Liver (tissue), 8 donors: ENCODE measurements at regions not wholly inside any gene's neighbourhood (a gene's known extent, or its start where the extent isn't known, plus 50 kb on each side); places are given as distances from the start of the nearest gene placed in this dataset.

Experiments
- DNase-seq: peaks from one replicate; pipeline ENCODE4 v3.0.0-alpha.2; 2017; ENCODE audit warnings: low spot score
- H3K27ac ChIP-seq, 2 donors: one replicate each; pipeline ENCODE4 v1.7.0; 2013; ENCODE audit warnings: inconsistent platforms in 2 of 2, low read length in 2 of 2, control low read depth in 1 of 2, low read depth in 1 of 2, mild to moderate bottlenecking in 1 of 2
- H3K27me3 ChIP-seq, 4 donors: one replicate each; pipeline versions ENCODE4 v1.6.1 to v1.7.0; 2013; ENCODE audit warnings: low read length in 3 of 4, inconsistent platforms in 1 of 4, mild to moderate bottlenecking in 1 of 4, moderate library complexity in 1 of 4; ENCODE audit not compliant: control insufficient read depth in 4 of 4, insufficient read depth in 4 of 4
- H3K36me3 ChIP-seq, 4 donors: one replicate each; pipeline versions ENCODE4 v1.6.1 to v1.7.0; 2013; ENCODE audit warnings: low read length in 3 of 4, mild to moderate bottlenecking in 3 of 4, low read depth in 1 of 4, moderate library complexity in 1 of 4; ENCODE audit not compliant: control insufficient read depth in 4 of 4, insufficient read depth in 3 of 4
- H3K4me1 ChIP-seq, 4 donors: one replicate each; pipeline versions ENCODE4 v1.6.1 to v1.7.0; 2013; ENCODE audit warnings: low read length in 3 of 4, mild to moderate bottlenecking in 3 of 4, moderate library complexity in 1 of 4; ENCODE audit not compliant: control insufficient read depth in 4 of 4, insufficient read depth in 4 of 4
- H3K4me3 ChIP-seq, 3 donors: one replicate each; pipeline versions ENCODE4 v1.6.1 to v1.7.0; 2013; ENCODE audit warnings: low read length in 3 of 3, control low read depth in 1 of 3, low read depth in 1 of 3, mild to moderate bottlenecking in 1 of 3
- H3K9ac ChIP-seq, 2 donors: one replicate each; pipeline ENCODE4 v1.7.0; 2013; ENCODE audit warnings: low read length in 2 of 2, mild to moderate bottlenecking in 2 of 2, moderate library complexity in 2 of 2, control low read depth in 1 of 2, low read depth in 1 of 2
- H3K9me3 ChIP-seq, 4 donors: one replicate each; pipeline versions ENCODE4 v1.6.1 to v1.7.0; 2013; ENCODE audit warnings: low read length in 3 of 4; ENCODE audit not compliant: control insufficient read depth in 4 of 4
- ATF3 ChIP-seq: IDR thresholded peaks from 2 replicates; pipeline ENCODE4 v1.6.1; 2016; ENCODE audit warnings: antibody characterized with exemption
- CTCF ChIP-seq: fragments of 150-350 bp; IDR thresholded peaks from 2 replicates; pipeline ENCODE4 v1.5.1; 2017; ENCODE audit warnings: improper control_type of control experiment, low read depth, low read length; ENCODE audit not compliant: missing input control
- EGR1 ChIP-seq, 2 donors: IDR thresholded peaks; 2 replicates each; pipeline ENCODE4 v1.6.1; 2016 to 2018; ENCODE audit warnings: antibody characterized with exemption in 2 of 2, low read depth in 2 of 2
- FOXA1 ChIP-seq: IDR thresholded peaks from 2 replicates; pipeline ENCODE4 v1.6.1; 2016; ENCODE audit warnings: antibody characterized with exemption
- FOXA2 ChIP-seq: IDR thresholded peaks from 2 replicates; pipeline ENCODE4 v1.6.1; 2016; ENCODE audit warnings: antibody characterized with exemption
- HNF4A ChIP-seq, 2 donors: conservative IDR thresholded peaks; 2 replicates each; pipeline ENCODE4 v1.6.1; 2016; ENCODE audit warnings: antibody characterized with exemption in 2 of 2, mild to moderate bottlenecking in 2 of 2
- HNF4G ChIP-seq: IDR thresholded peaks from 2 replicates; pipeline ENCODE4 v1.6.1; 2016; ENCODE audit warnings: antibody characterized with exemption
- JUND ChIP-seq, 2 donors: IDR thresholded peaks; 2 replicates each; pipeline ENCODE4 v1.6.1; 2016; ENCODE audit warnings: antibody characterized with exemption in 2 of 2
- MAX ChIP-seq: IDR thresholded peaks from 2 replicates; pipeline ENCODE4 v1.6.1; 2016; ENCODE audit warnings: antibody characterized with exemption
- NR2F2 ChIP-seq: IDR thresholded peaks from 2 replicates; pipeline ENCODE4 v1.6.1; 2016; ENCODE audit warnings: antibody characterized with exemption
- RAD21 ChIP-seq, 2 donors: IDR thresholded peaks; 2 replicates each; pipeline ENCODE4 v1.6.1; 2016; ENCODE audit warnings: antibody characterized with exemption in 2 of 2, mild to moderate bottlenecking in 2 of 2
- RXRA ChIP-seq, 2 donors: IDR thresholded peaks; 2 replicates each; pipeline ENCODE4 v1.6.1; 2017 to 2018; ENCODE audit warnings: antibody characterized with exemption in 2 of 2, mild to moderate bottlenecking in 1 of 2
- SP1 ChIP-seq: IDR thresholded peaks from 2 replicates; pipeline ENCODE4 v1.6.1; 2018; ENCODE audit warnings: antibody characterized with exemption, mild to moderate bottlenecking
- TAF1 ChIP-seq: conservative IDR thresholded peaks from 2 replicates; pipeline ENCODE4 v1.6.1; 2016; ENCODE audit warnings: antibody characterized with exemption, mild to moderate bottlenecking
- YY1 ChIP-seq: IDR thresholded peaks from 2 replicates; pipeline ENCODE4 v1.6.1; 2016; ENCODE audit warnings: antibody characterized with exemption, mild to moderate bottlenecking
- WGBS: extraction: QIAGEN DNeasy Blood & Tissue Kit; methylation state at CpG from one replicate; pipeline ENCODE4 v1.1.7; 2013; 5-methylcytosine and 5-hydroxymethylcytosine counted together
- TF ChIP-seq, protein P1 (sequence below): IDR thresholded peaks from 2 replicates; pipeline ENCODE4 v1.6.1; 2016; ENCODE audit warnings: antibody characterized with exemption, mild to moderate bottlenecking
- donor health status: healthy.
- donor health status: healthy.
- donor health status: healthy.
- donor health status: healthy.
- donor health status: healthy.

GRCh38 chr9:17846948-17847655 lies 268.2 kb downstream of the SH3GL2 start:
- WGBS: 80% methylated on average over 4 of the region's 4 CpGs
- Histone ChIP-seq H3K36me3 (no peaks in the 10 kb centered on the region), H3K27me3 (no peaks in the 10 kb centered on the region), H3K4me1 (no peaks in the 10 kb centered on the region), H3K4me3 (no peak overlapping the region), H3K9me3 (peaks cover 0 to 9% (median 5%) of the 10 kb centered on the region in 4 donors), H3K9ac (no peak overlapping the region), H3K27ac (no peak overlapping the region)
- TF ChIP-seq MAX: no peak
- no peak for TF ChIP-seq RXRA (IDR thresholded peaks at IDR 0.05)
- no peak for TF ChIP-seq TAF1
- no peak for TF ChIP-seq HNF4G
- no peak for TF ChIP-seq ATF3
- TF ChIP-seq JUND (IDR thresholded peaks at IDR 0.05): no peak
- no peak for TF ChIP-seq RAD21 (IDR thresholded peaks at IDR 0.05)
- TF ChIP-seq, protein P1, sequence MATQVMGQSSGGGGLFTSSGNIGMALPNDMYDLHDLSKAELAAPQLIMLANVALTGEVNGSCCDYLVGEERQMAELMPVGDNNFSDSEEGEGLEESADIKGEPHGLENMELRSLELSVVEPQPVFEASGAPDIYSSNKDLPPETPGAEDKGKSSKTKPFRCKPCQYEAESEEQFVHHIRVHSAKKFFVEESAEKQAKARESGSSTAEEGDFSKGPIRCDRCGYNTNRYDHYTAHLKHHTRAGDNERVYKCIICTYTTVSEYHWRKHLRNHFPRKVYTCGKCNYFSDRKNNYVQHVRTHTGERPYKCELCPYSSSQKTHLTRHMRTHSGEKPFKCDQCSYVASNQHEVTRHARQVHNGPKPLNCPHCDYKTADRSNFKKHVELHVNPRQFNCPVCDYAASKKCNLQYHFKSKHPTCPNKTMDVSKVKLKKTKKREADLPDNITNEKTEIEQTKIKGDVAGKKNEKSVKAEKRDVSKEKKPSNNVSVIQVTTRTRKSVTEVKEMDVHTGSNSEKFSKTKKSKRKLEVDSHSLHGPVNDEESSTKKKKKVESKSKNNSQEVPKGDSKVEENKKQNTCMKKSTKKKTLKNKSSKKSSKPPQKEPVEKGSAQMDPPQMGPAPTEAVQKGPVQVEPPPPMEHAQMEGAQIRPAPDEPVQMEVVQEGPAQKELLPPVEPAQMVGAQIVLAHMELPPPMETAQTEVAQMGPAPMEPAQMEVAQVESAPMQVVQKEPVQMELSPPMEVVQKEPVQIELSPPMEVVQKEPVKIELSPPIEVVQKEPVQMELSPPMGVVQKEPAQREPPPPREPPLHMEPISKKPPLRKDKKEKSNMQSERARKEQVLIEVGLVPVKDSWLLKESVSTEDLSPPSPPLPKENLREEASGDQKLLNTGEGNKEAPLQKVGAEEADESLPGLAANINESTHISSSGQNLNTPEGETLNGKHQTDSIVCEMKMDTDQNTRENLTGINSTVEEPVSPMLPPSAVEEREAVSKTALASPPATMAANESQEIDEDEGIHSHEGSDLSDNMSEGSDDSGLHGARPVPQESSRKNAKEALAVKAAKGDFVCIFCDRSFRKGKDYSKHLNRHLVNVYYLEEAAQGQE: no peak
- TF ChIP-seq NR2F2: no peak
- TF ChIP-seq FOXA2: no peak
- no peak for TF ChIP-seq HNF4A (conservative IDR thresholded peaks at IDR 0.05)
- no peak for TF ChIP-seq YY1
- TF ChIP-seq FOXA1: no peak
- TF ChIP-seq SP1: no peak
- DNase-seq: no peak

DNA sequence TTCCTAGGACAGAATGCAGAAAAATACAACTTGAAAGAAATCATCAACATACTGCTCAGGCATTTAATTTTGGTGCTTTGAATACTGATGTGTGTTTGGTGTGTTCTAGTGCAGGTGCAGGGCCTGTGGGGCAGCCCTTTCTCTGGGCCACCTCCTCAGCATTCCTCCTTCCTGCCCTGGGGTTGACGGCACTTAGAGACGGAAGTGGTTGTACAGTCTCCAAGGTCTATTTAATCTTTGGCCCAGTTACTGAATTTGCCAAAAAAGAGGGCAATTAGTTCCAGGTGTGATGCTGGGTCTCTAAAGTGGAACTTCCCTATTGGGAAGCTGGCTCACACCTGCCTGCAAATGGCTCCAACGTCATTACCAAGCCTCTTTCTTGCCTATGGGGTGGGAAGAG lies 269.0 kb downstream of the SH3GL2 start:
- Histone ChIP-seq H3K4me3 (no peak overlapping the region), H3K4me1 (no peaks in the 10 kb centered on the region), H3K9me3 (peaks cover 0 to 9% (median 5%) of the 10 kb centered on the region in 4 donors), H3K27ac (no peak overlapping the region), H3K36me3 (no peaks in the 10 kb centered on the region), H3K27me3 (no peaks in the 10 kb centered on the region), H3K9ac (no peak overlapping the region)
- no peak for DNase-seq
- TF ChIP-seq FOXA1: no peak
- no peak for TF ChIP-seq CTCF
- TF ChIP-seq HNF4A (conservative IDR thresholded peaks at IDR 0.05): no peak
- TF ChIP-seq SP1: no peak
- TF ChIP-seq FOXA2: no peak
- no peak for TF ChIP-seq EGR1 (IDR thresholded peaks at IDR 0.05; ENCODE audit: low read depth in 2 of 2)
- no peak for TF ChIP-seq JUND (IDR thresholded peaks at IDR 0.05)
- TF ChIP-seq HNF4G: no peak
- no peak for TF ChIP-seq NR2F2
- TF ChIP-seq RXRA (IDR thresholded peaks at IDR 0.05): no peak
- no peak for TF ChIP-seq ATF3
- WGBS: 71% methylated on average over 3 of the region's 3 CpGs
